ENCODE measurements at regions not wholly inside any gene's neighbourhood (a gene's known extent, or its start where the extent isn't known, plus 50 kb on each side); places are given as distances from the start of the nearest gene placed in this dataset.

DNA sequence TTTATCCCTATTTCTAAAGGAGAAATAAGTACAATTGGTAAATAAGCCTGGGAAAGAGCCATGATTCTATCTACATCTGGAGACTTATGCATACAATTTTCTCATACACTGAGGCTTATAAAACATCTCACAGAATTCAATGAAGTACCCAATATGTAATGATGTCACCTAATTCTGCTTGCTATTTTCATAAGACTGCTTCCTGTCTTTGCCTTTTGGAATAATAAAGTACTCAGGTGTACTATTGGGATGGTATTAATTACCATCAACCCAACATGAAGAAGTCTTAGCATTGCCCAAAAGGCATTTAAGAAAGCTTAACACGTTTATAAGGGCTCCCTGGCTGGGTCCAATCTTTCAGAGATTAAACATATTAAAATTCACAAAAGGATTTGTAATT, 216.4 kb upstream of the TSHZ2 start:
- TF ChIP-seq NFYB (IDR thresholded peaks at IDR 0.05; ENCODE audit: insufficient read depth, low read depth, low read length), result no peak
- TF ChIP-seq RB1 (IDR thresholded peaks at IDR 0.05; ENCODE audit: borderline replicate concordance), result no peak
- TF ChIP-seq, protein P1, sequence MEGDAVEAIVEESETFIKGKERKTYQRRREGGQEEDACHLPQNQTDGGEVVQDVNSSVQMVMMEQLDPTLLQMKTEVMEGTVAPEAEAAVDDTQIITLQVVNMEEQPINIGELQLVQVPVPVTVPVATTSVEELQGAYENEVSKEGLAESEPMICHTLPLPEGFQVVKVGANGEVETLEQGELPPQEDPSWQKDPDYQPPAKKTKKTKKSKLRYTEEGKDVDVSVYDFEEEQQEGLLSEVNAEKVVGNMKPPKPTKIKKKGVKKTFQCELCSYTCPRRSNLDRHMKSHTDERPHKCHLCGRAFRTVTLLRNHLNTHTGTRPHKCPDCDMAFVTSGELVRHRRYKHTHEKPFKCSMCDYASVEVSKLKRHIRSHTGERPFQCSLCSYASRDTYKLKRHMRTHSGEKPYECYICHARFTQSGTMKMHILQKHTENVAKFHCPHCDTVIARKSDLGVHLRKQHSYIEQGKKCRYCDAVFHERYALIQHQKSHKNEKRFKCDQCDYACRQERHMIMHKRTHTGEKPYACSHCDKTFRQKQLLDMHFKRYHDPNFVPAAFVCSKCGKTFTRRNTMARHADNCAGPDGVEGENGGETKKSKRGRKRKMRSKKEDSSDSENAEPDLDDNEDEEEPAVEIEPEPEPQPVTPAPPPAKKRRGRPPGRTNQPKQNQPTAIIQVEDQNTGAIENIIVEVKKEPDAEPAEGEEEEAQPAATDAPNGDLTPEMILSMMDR (IDR thresholded peaks at IDR 0.05 in 2 of 3, conservative IDR thresholded peaks at IDR 0.05 in 1 of 3; ENCODE audit: control insufficient read depth in 2 of 3, extremely low read depth in 1 of 3, insufficient read depth in 1 of 3, low read depth in 3 of 3, low read length in 3 of 3), result no peak
- no peak for TF ChIP-seq ESRRA (IDR thresholded peaks at IDR 0.05; ENCODE audit: low read length)
- TF ChIP-seq BHLHE40 (IDR thresholded peaks at IDR 0.05; ENCODE audit: borderline replicate concordance in 1 of 2, low read depth in 2 of 2, low read length in 1 of 2), result no peak
- TF ChIP-seq FOS (IDR thresholded peaks at IDR 0.05; ENCODE audit: borderline replicate concordance, extremely low read depth, insufficient read length), result no peak
- TF ChIP-seq CREM (IDR thresholded peaks at IDR 0.05; ENCODE audit: low read depth), result no peak
- TF ChIP-seq, protein P2, sequence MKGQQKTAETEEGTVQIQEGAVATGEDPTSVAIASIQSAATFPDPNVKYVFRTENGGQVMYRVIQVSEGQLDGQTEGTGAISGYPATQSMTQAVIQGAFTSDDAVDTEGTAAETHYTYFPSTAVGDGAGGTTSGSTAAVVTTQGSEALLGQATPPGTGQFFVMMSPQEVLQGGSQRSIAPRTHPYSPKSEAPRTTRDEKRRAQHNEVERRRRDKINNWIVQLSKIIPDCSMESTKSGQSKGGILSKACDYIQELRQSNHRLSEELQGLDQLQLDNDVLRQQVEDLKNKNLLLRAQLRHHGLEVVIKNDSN (IDR thresholded peaks at IDR 0.05; ENCODE audit: borderline replicate concordance, extremely low read length, insufficient read depth, low read depth, low read length), result no peak
- TF ChIP-seq, protein P3, sequence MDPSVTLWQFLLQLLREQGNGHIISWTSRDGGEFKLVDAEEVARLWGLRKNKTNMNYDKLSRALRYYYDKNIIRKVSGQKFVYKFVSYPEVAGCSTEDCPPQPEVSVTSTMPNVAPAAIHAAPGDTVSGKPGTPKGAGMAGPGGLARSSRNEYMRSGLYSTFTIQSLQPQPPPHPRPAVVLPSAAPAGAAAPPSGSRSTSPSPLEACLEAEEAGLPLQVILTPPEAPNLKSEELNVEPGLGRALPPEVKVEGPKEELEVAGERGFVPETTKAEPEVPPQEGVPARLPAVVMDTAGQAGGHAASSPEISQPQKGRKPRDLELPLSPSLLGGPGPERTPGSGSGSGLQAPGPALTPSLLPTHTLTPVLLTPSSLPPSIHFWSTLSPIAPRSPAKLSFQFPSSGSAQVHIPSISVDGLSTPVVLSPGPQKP (IDR thresholded peaks at IDR 0.05; ENCODE audit: low read depth, low read length), result no peak
- no peak for TF ChIP-seq POLR2A (IDR thresholded peaks at IDR 0.05; ENCODE audit: low read depth, low read length)
- TF ChIP-seq GATAD2B (conservative IDR thresholded peaks at IDR 0.05; ENCODE audit: low read depth), result no peak

Data from GM12878 (cell line).